Activated CD4-positive, alpha-beta T cell treated with anti-CD3 and anti-CD28 coated beads, Interleukin-2, amount 10 ng/mL, durations not matched to agents 24 days and 14 days (primary cell): ENCODE measurements at regions not wholly inside any gene's neighbourhood (a gene's known extent, or its start where the extent isn't known, plus 50 kb on each side); places are given as distances from the start of the nearest gene placed in this dataset.

Source experiments
- DNase-seq: peaks from one replicate; pipeline ENCODE4 v3.0.0; 2022
- H3K27ac Mint-ChIP-seq: one replicate; pipeline ENCODE4 v1.8.0; 2022; ENCODE audit warnings: mild to moderate bottlenecking, mixed read lengths
- H3K27me3 Mint-ChIP-seq: one replicate; pipeline ENCODE4 v1.8.0; 2022; ENCODE audit warnings: mixed read lengths
- H3K36me3 Mint-ChIP-seq: one replicate; pipeline ENCODE4 v1.8.0; 2022; ENCODE audit warnings: low read depth, mild to moderate bottlenecking, mixed read lengths
- H3K4me1 Mint-ChIP-seq: one replicate; pipeline ENCODE4 v1.8.0; 2021; ENCODE audit warnings: mixed read lengths
- H3K4me3 Mint-ChIP-seq: one replicate; pipeline ENCODE4 v1.8.0; 2022; ENCODE audit warnings: mild to moderate bottlenecking, moderate library complexity, mixed read lengths
- H3K9me3 Mint-ChIP-seq: one replicate; pipeline ENCODE4 v1.8.0; 2021; ENCODE audit warnings: mixed read lengths
- intact Hi-C: fragments of 100-400 bp; cut with micrococcal nuclease; formaldehyde crosslinking; loops from one replicate; pipeline ENCODE4 v1.15.1; 2023

DNA sequence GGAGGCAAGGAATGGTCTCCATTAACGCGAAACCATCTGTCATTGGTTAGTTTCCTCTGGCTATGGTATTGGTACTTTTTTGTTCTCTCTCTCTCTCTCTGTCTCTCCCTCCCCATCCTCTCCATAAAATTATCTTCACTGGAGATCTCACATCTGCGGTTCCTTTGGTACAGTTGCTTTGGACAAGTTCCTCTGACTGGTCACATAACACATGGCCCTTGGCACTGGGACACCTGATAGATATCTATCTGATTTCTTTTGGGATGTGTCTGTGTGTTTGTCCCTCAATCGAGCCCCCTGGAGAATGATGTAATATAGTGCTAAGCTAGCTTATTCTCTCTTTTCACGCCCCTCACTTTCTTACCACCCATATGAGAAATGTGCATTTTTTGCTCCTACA, 682.0 kb upstream of the B3GALT2 start:
- Mint-ChIP-seq H3K9me3 (peaks cover 5% of the 10 kb centered on the region), H3K4me1 (no peaks in the 10 kb centered on the region), H3K27me3 (no peaks in the 10 kb centered on the region)

DNA sequence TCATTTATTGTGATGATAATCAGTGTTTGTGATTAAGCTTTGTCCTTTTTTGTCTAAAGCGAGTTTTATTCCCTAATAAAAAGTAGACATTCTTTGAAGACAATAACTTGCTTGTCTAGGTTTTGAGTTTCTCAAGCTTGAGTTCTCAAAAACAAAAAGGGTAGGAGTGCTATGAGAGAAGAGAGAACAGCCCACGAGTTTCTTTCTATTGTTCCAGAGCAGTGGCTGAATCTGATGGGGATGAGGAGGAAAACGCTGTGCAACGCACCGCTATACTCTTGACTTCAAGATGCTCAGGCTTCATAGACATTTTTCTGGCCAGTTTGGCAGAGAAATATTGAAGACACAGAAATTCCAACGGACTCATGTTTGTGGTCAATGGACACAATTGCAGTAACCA, 669.8 kb upstream of the B3GALT2 start:
- intact Hi-C loops: no loop called here
- Mint-ChIP-seq H3K4me1 (peaks cover 2% of the 10 kb centered on the region), H3K36me3 (no peaks in the 10 kb centered on the region), H3K9me3 (peaks cover 12% of the 10 kb centered on the region), H3K4me3 (no peak overlapping the region), H3K27me3 (no peaks in the 10 kb centered on the region), H3K27ac (no peak overlapping the region)
- DNase-seq: no peak

More for the DNA sequence above, 682.0 kb upstream of the B3GALT2 start:
- intact Hi-C loops: no loop called here
- Mint-ChIP-seq H3K36me3 (no peaks in the 10 kb centered on the region), H3K4me3 (no peak overlapping the region), H3K27ac (no peak overlapping the region)
- DNase-seq: no peak

DNA sequence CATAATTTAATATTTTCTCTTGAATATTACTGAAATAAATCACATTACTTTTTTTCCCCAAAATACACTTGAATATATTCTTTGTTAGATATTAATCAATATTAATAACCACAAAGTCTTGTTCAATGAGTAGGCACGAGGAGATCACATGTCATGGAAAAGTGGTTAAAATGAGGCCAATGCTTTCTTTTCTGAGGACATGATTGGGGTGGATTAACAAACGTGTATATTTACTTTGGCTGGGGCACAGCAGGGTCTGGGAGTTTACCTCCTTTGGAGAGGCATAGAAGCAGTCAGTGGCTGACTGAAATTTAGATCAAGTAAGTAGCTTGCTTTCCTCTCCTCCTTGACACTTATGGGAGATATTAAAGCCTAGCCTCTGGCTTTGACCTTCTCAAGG, 664.3 kb upstream of the B3GALT2 start:
- DNase-seq: no peak
- Mint-ChIP-seq H3K9me3 (peaks cover 12% of the 10 kb centered on the region), H3K36me3 (no peaks in the 10 kb centered on the region), H3K27ac (no peak overlapping the region), H3K4me3 (no peak overlapping the region), H3K4me1 (peaks cover 2% of the 10 kb centered on the region), H3K27me3 (no peaks in the 10 kb centered on the region)
- intact Hi-C loops: no loop called here

DNA sequence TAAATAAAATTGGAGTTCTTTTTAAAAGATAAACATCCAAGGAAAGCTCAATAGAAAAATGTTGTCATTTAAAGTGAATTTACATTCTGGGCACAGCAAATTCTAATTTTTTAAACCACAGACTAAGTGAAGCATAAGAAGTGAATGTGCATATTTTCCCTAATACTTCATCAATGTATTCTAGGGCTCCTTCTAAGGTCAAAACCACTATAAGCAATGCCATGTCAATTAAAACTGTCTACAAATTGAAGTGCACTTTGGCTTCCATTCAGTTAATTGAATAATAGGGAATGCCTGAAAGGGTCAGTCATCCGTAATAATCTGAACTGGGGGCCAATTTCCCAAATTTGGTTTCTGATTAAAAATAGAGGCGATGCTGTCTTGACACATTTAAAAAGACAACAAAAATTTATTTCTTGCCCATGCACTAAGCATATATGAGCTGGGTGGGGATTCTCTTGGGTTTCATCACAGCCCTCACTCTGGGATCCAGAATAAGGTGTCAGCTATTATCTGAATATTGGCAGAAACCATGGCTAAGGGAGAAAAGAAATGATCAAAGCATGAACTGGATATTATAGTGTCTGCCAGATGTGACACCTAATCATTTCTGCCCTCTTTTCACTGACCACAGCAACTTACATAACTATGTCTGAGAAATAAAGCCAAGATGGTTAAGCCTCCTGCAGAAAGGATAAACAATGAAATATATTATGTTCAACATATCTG, 660.6 kb upstream of the B3GALT2 start:
- H3K36me3 Mint-ChIP-seq: no peaks in the 10 kb centered on the region
- H3K27me3 Mint-ChIP-seq: no peaks in the 10 kb centered on the region
- DNase-seq: no peak
- intact Hi-C loops: no loop called here
- H3K27ac Mint-ChIP-seq: no peak overlapping the region
- no peaks in the 10 kb centered on the region for H3K9me3 Mint-ChIP-seq
- H3K4me1 Mint-ChIP-seq: no peaks in the 10 kb centered on the region
- H3K4me3 Mint-ChIP-seq: no peak overlapping the region

DNA sequence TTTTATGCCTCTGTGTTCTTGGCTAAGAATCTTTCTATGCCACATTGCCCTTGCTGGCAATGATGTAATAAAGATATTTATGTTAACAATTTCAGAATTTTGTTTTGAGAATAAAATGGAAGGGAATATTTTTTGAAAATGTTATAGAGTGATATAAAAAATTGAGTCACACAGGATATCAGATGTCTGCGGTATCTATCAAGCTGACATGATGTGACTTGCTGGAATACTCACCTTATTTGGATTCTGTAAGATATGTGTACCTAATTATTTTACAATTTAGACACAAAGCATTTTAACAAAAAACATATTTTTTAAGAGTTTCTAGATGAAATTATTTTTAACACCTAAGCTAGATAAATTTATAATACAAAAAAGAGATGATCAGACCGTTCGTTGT, 660.0 kb upstream of the B3GALT2 start:
- H3K4me1 Mint-ChIP-seq: no peaks in the 10 kb centered on the region
- no peak for DNase-seq
- H3K4me3 Mint-ChIP-seq: no peak overlapping the region
- no peaks in the 10 kb centered on the region for H3K36me3 Mint-ChIP-seq
- no peaks in the 10 kb centered on the region for H3K27me3 Mint-ChIP-seq
- H3K9me3 Mint-ChIP-seq: no peaks in the 10 kb centered on the region
- intact Hi-C loops: no loop called here
- no peak overlapping the region for H3K27ac Mint-ChIP-seq

DNA sequence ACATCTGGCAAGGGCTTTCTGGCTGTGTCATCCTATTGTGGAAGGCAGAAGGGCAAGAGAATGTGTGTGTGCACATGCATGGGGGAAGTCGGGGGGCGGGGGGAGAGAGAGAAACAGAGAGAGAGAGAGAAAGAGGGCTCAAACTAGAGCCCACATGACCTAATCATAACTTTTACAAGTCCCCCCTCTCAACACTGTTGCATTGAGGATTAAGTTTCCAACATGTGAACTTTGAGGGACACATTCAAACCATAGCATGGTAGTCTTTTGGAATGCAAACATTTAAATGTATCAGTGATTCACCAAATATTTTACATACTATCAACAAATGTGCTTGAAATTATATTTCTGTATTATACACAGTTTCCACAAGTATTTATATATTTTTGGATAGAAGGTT, 655.4 kb upstream of the B3GALT2 start:
- no peaks in the 10 kb centered on the region for H3K36me3 Mint-ChIP-seq
- H3K4me1 Mint-ChIP-seq: no peaks in the 10 kb centered on the region
- no peak for DNase-seq
- no peak overlapping the region for H3K27ac Mint-ChIP-seq
- H3K27me3 Mint-ChIP-seq: no peaks in the 10 kb centered on the region
- no peak overlapping the region for H3K4me3 Mint-ChIP-seq
- intact Hi-C loops: no loop called here
- H3K9me3 Mint-ChIP-seq: peaks cover 12% of the 10 kb centered on the region

DNA sequence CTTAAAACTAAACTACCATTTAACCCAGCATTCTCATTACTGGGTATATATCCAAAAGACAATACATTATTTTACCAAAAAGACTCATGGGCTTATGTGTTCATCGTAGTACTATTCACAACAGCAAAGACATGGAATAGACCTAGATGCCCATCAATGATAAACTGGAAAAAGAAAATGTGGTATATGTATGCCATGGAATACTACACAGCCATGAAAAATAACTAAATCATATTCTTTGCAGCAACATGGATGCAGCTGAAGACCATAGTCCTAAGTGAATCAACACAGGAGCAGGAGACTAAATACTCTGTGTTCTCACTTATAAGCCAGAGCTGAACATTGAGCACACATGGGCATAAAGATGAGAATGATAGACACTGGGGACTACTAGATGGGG, 645.1 kb upstream of the B3GALT2 start:
- H3K27ac Mint-ChIP-seq: no peak overlapping the region
- H3K4me1 Mint-ChIP-seq: no peaks in the 10 kb centered on the region
- no peak overlapping the region for H3K4me3 Mint-ChIP-seq
- H3K9me3 Mint-ChIP-seq: peaks cover 21% of the 10 kb centered on the region
- H3K27me3 Mint-ChIP-seq: no peaks in the 10 kb centered on the region
- intact Hi-C loops: no loop called here
- DNase-seq: no peak
- no peaks in the 10 kb centered on the region for H3K36me3 Mint-ChIP-seq

DNA sequence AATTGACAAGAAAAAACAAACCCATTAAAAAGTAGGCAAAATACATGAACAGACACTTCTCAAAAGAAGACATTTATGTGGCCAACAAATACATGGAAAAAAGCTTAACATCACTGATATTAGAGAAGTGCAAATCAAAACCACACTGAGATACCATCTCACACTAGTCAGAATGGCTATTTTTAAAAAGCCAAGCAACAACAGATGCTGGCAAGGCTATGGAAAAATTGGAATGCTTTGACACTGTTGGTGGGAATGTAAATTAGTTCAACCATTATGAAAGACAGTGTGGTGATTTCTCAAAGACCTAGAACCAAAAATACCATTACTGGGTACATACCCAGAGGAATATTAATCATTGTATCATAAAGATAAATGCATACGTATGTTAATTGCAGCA, 641.1 kb upstream of the B3GALT2 start:
- DNase-seq: no peak
- Mint-ChIP-seq H3K4me3 (no peak overlapping the region), H3K4me1 (no peaks in the 10 kb centered on the region), H3K36me3 (no peaks in the 10 kb centered on the region), H3K9me3 (peaks cover 24% of the 10 kb centered on the region), H3K27me3 (no peaks in the 10 kb centered on the region), H3K27ac (no peak overlapping the region)
- intact Hi-C loops: no loop called here

DNA sequence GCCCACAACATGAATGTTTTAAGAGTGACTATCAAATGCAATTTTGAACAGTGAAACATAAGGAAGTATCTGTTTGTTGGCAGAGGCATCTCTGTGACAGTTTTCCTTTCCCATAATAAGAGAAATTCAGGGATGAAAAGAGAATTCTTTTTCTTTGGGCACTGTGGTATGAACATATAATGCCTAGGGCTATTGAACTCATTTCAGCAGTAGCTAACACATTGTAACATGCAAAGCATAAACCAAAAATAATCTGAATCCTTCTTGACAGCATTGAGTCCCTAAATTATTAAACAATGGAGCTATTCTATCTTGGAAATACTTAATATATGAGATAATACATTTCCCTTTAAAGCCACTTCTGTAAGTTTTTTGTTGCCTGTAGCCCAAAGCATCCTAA, 633.0 kb upstream of the B3GALT2 start:
- Mint-ChIP-seq H3K4me3 (no peak overlapping the region), H3K9me3 (peaks cover 18% of the 10 kb centered on the region), H3K27me3 (no peaks in the 10 kb centered on the region), H3K4me1 (no peaks in the 10 kb centered on the region), H3K36me3 (no peaks in the 10 kb centered on the region), H3K27ac (no peak overlapping the region)
- intact Hi-C loops: no loop called here
- no peak for DNase-seq

DNA sequence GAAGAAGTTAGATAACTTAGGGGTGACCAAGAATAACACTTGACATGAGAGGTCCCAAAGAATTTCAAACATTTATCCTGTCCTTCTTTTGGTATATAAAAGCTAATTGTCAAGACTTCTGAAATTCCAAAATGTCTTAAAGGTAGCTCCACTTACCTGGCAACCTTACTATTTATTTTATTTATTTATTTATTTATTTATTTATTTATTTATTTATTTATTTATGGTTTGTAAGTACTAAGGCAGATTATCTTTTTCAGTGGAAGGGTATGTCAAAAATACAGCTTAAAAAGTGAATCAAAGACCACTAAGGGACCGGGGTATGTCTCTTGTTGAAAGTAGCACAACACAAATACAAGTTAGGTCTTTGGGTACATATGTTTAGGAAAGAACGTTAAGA, 620.8 kb upstream of the B3GALT2 start:
- Mint-ChIP-seq H3K4me3 (no peak overlapping the region), H3K36me3 (no peaks in the 10 kb centered on the region), H3K27me3 (no peaks in the 10 kb centered on the region), H3K4me1 (peaks cover 10% of the 10 kb centered on the region), H3K27ac (no peak overlapping the region), H3K9me3 (peaks cover 8% of the 10 kb centered on the region)
- DNase-seq: no peak
- intact Hi-C loops: loop anchor here (10.0 kb wide), 2 partner anchors 102 to 272 kb away; no protein-coding TSS in a partner anchor

DNA sequence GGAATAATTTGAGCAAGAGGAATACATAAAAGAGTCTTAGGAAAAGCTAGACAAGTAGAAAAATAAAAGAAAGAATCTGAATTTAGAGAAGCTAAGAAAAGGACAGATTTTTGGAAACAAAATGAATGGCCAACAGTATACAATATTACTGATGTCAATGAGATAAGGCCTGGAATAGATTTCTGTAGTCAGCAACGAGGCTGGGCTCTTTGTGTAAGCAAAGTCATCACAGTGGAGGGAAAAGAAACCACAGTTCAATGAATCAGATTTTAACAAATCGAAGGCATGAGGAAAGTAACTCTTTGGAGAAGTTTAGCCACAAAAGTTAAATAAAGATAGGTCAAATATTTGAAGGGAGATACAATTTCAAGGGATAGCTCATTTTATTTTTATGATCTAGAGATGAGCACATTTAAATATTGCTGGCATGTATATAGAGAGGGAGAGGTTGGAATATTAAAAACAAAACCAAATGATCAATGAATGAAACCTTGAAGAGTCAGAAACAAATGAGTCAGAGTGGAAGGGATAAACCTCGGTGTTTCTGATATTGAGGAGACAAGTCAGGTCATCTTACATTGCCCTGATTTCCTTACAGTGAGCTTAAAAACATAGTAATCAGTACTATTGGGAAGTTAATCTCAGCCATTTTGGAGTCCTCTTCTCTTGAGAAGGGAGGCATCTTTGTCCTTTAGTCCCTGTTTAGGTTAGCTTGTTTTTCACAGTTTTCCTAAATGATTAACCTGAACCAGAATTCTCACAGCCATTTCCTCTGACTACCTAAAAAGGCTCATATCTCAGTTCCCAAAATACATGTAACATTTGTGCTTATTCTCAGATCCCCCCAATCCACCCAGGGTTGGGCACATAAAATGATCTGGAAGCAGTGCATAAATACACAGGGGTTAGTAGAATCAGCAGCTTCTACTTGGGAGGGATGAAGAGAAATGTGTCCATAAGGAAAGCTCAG, 620.0 kb upstream of the B3GALT2 start:
- no peak for DNase-seq
- no peaks in the 10 kb centered on the region for H3K36me3 Mint-ChIP-seq
- H3K4me1 Mint-ChIP-seq: peaks cover 10% of the 10 kb centered on the region
- intact Hi-C loops: loop anchor here (10.0 kb wide), 2 partner anchors 102 to 272 kb away; no protein-coding TSS in a partner anchor
- no peak overlapping the region for H3K4me3 Mint-ChIP-seq
- no peaks in the 10 kb centered on the region for H3K27me3 Mint-ChIP-seq
- peaks cover 11% of the 10 kb centered on the region for H3K9me3 Mint-ChIP-seq
- H3K27ac Mint-ChIP-seq: no peak overlapping the region

DNA sequence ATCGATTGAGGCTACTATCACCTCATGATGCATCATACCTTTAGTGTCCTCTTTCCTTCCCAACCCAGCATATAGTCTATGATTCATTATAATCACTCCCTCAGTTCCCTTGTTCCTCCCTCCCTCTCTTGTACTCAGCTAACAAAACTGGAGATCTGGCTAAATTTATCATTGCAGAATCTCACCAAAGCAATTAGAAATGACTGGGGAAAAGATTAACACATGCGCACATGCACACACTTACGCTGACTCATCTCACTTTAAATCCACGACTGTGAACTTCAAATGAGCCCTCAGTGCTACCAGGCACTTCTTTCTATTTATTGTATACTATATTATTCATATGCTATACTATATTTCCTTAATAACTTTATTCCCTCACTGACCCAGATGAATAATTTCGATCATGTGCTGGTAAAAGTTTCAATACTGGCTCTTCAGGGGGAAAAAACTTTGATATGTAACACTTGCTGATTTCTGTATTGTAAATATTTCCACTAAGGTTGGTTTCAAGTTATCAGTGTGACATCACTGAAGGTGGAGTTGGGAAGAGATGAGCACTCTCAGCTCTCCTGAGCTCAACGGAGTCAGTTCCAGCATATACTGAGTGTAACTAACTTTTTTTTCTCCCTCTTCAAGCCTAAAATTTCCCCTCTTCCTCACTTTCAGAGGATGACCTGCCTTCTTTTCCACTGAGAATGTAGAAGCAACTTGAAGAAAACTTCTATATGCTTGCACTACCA, 613.7 kb upstream of the B3GALT2 start:
- Mint-ChIP-seq H3K9me3 (peaks cover 11% of the 10 kb centered on the region), H3K27ac (peak overlapping the region; percentile 11), H3K4me3 (no peak overlapping the region), H3K36me3 (no peaks in the 10 kb centered on the region), H3K27me3 (no peaks in the 10 kb centered on the region), H3K4me1 (peaks cover 6% of the 10 kb centered on the region)
- no peak for DNase-seq
- intact Hi-C loops: loop anchor here (10.0 kb wide), 2 partner anchors 95 to 265 kb away; no protein-coding TSS in a partner anchor

DNA sequence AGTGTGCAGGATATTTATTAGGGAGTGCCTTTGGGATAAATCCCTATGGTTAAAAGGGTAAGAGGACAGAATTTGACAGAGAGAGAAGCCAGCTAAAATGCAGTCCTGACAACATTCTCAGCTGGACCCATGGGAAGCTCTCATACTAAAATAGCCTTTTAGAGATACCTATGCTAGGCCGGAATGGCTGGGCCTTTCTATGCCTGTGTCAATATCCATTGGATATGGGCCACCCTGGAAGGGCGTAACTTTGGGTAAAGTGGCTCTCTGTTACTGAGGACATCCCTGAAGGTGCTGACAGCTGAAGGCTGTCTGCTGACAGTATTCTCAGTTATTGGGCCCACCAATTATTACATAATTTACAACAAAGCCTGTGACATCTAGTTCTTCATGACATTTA, 613.0 kb upstream of the B3GALT2 start:
- H3K4me3 Mint-ChIP-seq: no peak overlapping the region
- H3K36me3 Mint-ChIP-seq: no peaks in the 10 kb centered on the region
- H3K4me1 Mint-ChIP-seq: peaks cover 6% of the 10 kb centered on the region
- H3K27ac Mint-ChIP-seq: no peak overlapping the region
- intact Hi-C loops: no loop called here
- H3K9me3 Mint-ChIP-seq: peaks cover 11% of the 10 kb centered on the region
- no peaks in the 10 kb centered on the region for H3K27me3 Mint-ChIP-seq
- DNase-seq: no peak

DNA sequence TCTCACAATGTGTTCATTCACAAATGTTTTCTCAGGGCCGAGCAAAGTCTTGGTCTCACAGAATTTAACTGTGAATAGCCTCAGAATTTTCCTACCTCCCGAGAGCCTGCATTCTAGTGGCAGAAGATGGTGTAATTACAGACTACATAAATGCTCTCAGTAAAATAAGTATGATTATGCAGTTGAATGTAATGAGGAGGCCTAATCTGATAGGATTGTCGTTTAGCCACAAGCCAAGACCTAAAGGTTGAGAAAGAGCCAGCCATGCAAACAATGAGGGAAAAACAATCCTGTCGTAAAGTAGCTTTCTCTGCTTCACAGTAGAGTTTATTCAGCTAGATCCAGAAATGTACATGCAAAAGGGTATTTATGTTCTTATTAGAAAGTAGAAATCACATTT, 607.8 kb upstream of the B3GALT2 start:
- intact Hi-C loops: no loop called here
- Mint-ChIP-seq H3K27me3 (no peaks in the 10 kb centered on the region), H3K4me1 (no peaks in the 10 kb centered on the region), H3K36me3 (no peaks in the 10 kb centered on the region), H3K9me3 (peaks cover 4% of the 10 kb centered on the region), H3K4me3 (no peak overlapping the region), H3K27ac (no peak overlapping the region)
- DNase-seq: no peak
